Stimulated activated CD8-positive, alpha-beta memory T cell treated with anti-CD3 and anti-CD28 coated beads, Interleukin-4, amount 100 ng/mL, for 4 hours (primary cell): ENCODE measurements at regions not wholly inside any gene's neighbourhood (a gene's known extent, or its start where the extent isn't known, plus 50 kb on each side); places are given as distances from the start of the nearest gene placed in this dataset.

Experiments
- DNase-seq, 2 donors: peaks; one replicate each; pipeline ENCODE4 v3.0.0-alpha.2; 2020; ENCODE audit warnings: low read depth in 2 of 2, low spot score in 1 of 2

DNA sequence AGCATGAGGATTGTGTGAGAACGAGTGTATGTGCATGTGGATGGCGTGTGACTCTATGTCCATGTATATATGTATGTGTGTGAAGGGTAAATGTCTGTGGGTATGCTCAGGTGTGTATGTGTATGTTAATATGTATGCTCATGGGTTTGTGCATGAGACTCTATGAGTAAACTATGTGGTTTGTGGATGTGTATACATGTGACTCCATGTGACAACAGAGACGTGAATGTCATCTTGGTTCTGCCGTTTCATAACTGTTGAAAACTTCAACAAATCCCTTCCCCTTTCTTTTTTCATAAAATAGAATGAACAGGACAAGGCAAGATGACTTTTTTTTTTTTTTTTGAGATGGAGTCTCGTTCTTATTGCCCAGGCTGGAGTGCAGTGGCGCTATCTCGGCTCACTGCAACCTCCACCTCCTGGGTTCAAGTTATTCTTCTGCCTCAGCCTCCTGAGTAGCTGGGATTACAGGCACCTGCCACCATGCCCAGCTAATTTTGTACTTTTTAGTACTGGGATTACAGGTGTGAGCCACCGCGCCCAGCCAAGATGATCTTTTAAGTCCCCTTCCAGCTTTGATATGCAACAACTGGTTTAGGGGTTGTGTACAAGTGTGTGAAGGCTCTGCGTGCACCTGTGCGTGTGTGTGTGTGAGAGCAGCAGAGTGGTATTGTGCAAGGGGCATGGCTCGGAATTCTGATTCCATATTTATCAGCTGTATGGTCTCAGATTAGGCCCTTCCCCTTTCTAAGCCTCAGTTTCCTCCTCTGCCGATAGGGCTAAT lies 106.3 kb downstream of the EBNA1BP2 start:
- no peak for DNase-seq

DNA sequence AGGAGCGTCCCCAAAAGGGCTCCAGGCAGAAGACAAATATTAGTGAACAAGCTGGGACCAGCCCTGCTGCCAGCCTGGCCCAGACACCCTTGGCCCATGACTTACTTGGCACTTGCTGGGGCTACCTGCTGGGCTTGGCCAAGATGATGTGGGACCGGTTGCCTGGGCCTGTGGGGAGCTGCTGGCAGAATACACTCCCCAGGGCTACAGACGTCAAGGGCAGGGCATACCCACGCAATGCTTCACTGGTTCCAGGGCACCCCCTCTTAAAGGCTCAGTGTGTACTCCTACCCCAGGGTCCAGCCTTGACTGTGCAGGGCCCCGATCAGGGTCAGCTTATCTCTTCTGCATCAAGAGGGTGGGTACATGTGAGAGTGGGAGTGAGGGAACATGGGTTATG lies 106.5 kb upstream of the SLC2A1 start:
- no peak for DNase-seq

DNA sequence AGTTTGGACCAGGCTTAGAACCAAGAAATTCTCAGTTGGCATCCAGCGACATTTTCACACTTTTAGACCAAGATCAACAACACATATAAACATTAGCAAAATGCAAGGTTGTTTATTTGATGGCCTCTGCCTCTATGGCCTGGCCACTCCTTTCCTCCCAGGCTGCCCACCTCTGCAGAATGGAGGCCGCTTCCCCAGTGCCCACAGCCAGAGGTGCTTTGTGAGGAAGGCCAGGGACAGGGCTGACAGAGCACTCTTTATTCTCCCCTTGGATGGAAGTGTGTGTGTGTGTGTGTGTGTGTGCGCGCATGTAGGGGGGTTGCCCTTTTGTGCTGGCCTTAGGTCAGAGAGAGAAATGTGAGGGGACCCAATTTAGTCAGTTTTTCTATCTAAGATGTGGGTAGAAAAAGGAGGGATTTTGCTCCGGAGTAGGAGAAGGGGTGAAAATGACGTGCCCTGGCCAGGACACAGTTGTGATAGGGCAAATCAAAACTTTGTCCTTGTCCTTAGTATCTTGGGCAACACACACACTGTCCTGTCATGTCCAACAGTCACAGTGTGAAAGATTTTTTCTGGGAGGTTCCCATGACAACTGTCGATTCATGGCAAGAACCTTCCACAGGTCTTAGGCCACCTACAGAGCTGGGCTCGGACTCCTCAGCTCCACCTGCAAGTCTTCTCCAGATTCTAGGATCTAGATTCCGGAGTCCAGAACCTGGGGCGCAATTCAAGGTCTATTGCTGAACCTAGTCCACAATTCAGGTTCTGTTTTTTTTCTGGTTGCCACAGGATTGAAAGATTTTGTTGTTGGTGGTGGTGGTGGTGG lies 104.9 kb upstream of the SLC2A1 start:
- no peak for DNase-seq

DNA sequence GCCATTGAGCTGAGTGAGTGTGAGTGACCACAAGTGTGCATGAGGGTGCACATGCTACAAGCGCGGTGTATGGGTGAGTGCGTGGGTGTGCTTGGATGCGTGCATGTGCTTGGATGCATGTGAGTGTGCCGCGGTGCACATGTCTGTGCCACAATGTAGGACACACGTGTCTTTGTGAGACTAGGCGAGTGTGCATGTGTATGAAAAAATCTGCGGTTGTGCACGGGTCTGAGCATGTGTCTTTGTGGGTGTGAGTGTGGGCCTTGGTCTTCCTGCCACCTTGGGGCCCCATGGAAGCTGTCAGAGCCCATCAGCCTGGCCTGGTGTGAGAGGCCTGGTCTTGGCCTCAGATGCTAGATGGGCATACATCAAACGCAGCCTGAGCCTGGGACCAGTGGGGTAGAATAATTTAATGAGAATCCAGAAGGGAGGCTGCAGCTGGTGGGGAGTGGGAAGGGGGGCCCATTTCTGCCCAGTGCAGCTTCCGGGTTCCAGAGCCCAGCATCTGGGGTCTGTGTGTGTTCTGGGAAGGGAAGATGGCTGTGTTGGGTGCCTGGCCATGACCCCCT lies 103.9 kb upstream of the SLC2A1 start:
- no peak for DNase-seq

DNA sequence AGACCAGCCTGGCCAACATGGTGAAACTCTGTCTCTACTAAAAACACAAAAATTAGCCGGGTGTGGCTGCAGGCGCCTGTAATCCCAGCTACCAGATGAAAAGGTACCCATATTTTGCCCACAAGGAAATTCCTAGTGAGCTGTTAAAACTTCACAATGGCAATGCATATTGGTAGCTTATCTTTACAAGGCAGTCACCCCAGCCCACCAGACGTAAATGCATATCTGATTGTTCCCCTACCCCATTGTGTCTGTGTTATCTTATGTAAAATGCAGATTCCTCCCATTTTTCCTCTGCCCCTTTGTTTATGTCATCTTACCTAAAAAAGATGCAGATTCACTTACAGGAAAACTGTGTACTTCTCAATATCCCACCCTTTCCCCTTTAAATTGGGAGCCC lies 103.1 kb upstream of the SLC2A1 start:
- no peak for DNase-seq

DNA sequence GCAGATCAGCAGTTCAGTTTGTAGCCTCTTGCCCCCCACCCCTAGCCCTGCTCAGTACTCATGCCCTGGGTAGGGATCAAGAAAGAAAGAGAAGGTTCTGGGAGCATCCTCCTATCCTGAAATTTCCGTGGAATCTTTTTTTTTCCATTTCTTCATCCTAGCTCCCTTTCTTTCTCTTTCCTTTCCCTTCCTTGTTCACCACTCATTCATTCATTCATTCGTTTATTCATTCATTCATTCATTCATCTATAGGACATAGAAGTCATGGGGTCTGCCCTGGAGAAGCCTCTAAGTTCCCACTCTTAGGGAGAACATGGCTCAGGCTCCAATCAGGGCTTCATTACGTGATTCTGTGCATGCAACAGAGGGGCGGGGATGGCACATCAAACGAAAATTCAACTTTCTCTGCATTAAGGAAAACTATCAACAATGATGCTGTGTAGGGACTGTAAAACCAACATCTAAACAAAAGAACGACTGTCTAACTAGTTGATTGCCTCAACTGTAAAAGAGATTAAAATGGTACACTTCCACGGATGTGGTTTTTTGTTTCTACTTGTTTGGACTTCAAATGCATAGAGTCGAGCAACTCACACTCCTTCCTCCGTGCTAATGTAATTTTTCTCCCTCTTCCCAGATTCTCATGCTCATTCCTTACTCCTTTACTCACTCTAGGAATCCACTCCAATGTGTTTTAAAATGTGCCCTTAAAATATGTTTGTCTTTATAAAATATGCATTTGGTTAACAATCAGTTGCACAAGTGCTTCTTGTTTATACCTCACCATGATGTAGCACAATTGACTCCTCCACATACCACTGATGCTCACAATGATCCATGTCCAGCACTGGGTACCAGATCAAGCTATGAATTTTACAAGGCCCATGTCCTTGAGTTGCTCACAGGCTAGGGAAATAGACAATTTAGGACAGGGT lies 101.2 kb upstream of the SLC2A1 start:
- no peak for DNase-seq

DNA sequence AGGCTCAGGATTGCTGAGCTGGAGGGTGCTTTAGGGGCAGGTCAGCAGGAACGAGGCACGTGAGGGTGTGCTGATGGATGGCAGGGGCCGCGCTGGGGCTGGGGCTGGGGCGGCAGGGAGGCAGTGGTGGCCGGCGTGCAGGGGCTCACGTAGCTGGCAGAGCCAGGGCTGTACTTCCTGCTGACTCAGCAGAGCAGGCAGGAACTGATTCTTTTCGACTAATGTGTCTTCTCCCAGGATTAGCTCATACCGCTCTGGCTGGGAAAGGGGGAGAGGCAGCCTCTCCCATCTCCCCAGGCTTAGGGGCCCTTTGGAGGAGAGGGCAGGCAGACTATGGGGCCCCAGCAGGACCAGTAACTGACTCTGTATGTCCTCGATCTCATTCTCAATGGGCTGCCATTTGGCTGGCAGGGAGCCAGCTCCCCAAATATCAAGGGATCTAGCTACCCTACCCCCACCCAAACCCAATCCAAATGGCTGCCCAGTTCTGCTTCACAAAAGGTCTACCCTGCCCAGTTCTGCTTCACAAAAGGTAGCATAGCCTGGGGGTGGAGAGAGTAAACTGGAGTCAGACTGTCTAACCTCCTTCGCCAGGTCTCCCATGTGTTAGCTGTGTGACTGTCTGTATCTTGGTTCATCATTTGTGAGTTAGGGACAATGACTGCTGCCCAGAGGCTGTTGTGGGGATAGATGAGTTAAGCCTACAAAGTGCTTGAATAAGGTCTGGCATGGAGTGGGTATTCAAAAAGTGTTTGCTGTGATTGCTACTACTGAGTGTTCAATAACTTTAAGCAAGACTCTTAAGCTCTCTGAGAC lies 100.1 kb upstream of the SLC2A1 start:
- no peak for DNase-seq

DNA sequence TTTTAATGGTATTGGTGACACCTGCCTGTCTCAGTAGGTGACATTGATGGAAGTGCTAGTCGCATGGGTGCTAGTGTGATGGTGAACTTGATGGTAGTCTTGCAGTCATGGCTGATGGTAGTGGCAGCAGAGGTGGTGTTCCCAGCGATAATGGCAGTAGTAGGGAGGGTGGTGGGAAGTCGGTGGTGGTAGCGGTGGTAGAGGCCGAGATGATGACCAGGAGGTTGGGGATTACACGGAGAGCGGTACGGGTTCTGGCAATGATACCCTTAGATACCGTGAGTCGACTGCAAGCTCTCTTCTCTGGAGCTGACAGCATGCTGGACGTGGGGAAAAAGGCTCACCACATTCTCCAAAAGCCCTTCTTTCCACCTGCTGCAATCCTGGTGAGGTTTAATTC lies 99.4 kb upstream of the SLC2A1 start:
- no peak for DNase-seq

DNA sequence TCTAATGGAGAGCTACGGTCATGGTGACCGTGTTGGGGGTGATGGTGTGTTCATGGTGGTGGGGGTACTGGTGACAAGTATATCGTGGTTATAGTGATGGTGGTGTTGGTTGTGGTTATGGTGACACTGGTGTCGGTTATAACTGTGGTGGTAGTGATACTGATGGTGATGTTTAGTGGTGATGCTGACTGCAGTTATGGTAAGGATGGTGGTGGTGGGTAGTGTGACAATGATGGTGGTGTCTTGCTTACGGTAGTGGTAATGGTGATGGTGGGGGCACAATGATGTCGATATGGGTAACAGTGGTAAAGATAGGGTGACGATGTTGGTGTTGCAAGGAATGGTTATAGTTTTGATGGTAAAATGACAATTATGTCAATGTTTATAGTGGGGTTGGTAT lies 98.9 kb upstream of the SLC2A1 start:
- no peak for DNase-seq

DNA sequence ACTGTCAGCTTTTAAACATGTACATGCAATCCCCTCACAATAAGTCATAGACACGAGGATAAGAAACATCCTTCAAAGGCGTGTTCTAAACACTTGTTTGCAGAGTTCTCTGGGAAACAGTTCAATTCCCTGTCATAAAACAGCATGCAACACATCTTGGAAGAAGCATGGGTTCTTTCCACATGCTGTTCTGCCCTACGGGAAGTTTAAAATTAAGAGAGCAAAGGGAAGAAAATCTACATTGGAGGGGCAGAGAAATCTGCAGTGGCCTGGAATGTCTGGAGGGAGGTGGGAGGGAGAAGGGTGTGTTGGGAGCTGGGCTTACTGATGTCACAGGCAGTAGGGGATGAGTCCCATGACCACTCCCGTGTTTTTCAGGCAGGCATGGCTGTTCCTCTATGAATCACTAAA lies 98.3 kb upstream of the SLC2A1 start:
- no peak for DNase-seq

DNA sequence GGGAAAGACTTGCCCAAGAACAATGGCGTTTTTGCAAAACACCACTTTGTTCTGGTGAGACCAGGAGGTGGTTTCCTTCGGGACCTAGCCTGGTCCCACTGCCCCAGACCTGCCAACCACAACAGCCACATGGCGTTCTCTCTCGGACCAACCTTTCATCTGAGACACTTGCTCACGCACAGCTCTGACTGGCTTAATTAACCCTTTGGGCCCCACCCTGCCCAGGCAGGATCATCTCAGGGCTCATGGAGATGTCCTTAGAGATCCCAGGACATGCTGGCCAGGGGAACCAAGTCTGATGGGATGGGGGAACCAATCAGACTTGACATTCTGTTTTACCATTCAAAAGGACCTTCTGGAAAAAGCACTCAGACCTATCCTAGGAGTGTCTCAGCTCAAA lies 97.8 kb upstream of the SLC2A1 start:
- DNase-seq = no peak

DNA sequence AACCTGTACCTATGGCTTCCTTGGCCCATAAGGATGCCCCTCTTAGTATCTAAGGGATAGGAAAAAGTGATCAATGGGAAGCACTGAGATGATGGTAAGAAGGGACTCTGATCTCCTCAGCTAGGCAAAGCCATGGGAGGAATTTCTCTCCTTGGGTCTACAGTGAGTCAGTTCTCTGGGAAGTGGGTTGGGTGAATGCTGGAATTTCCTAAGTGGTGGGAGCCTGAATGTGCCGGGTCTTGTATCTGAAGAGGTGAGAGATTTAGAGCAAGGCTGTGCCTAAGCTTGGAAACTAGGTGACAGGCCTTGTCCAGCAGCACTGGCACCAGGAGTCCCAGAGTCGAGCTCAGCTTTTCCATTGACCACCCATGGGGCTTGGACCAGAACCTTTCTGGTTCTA lies 96.3 kb upstream of the SLC2A1 start:
- no peak for DNase-seq

DNA sequence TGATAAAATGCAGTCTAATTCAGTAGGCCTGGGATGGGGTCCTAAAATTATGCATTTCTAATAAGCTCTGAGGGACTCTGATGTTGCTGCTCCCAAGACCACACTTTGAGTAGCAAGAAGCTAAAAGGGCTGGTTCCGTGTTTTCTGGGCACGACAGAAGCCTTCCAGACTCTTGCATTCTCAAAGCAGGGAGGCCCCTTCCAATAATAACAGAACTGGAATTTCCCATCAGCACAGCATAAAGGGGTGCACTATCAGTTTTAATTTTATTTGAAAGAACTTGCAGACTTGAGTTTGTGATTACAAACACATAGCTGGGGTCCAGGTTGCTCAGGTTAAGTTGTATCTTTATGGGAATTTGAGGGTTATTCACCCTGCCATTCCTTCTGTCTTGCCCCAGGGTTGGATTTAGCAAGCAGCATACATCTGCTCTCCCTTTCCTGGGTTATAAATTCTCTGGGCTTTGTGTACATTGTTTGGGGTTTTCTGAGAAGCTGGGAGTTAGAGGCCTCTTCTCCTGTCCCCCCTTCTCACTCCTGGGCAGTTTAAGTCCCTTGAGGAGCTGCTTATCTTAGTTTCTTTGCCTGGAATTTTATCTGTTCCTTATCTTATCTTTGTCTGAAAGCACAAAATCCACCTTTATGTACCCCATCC lies 94.2 kb upstream of the SLC2A1 start:
- no peak for DNase-seq

DNA sequence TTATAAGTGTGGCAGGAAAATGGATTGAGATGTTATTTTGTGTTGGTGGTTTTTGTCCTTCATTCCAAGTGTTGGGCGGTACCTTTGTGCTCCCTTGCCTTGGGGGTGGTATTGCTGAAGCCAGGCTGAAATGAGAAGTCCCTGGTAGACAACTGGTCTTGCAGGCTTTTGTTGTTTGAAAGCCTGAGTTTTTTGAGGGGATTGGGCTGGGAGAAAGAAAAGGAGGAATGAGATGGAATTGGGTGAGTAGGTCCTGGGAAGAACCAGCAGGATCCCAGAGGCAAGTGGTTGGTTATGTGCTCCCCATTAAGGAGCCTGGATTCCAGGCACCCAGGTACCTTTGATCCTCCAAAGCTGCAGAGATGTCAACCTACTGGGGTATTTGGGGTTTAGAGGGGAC lies 93.7 kb upstream of the SLC2A1 start:
- no peak for DNase-seq

DNA sequence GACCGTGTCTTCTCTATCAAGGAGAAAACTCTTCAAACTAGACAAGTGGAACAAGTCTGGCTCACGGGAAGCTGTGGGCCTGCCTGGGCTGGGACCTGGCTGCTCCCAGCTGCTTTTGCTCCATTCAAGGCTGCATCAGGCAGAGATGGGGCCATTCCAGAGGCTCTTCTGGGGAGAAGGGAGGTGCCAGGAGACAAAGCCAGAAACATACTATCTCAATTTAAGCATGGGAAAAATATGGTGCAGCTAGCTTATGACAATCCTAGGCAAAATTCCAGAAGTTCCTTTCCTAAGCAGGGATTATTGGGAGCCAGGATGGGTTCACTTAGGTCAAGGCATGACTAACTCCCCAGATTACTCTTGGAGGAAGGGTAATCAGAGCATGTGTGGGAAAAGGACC lies 90.8 kb upstream of the SLC2A1 start:
- DNase-seq = no peak

DNA sequence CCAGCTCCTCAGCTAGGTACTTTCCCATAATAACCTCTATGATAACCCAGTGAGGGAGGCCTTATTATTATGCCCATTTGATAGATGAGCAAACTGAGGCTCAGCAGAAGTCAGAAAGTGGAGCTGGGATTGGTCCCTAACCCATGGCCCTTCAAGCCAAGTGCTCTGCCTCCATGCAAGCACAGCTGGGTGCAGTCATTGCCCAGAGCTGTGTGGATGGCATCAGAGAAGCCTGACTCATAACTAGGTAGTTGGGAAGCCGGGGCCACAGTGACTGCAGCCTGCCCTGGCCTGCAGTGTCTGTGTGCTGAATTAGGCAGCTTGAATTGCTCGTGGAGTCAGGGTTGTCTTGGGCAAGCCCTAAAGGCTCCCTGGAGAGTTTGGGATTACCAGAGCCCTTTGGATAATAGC lies 89.9 kb upstream of the SLC2A1 start:
- DNase-seq = no peak

DNA sequence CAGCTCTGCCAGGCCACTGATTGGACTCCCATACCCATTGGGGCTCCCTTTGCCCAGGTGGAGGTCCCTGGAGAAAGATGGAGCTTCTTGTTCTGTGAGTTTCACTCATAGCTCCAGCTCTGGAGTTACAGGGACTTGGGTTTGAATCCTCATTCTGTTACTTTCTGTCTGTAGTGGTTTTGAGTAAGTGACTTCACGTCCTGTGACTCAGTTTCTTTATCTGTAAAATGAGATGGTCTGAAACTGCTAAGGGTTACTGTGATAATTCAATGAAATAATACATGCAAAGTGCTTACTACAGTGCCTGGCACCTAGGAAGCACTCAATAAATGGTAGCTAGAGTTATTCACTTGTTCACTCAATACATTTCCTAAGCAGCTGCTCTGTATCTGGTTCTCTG lies 88.5 kb upstream of the SLC2A1 start:
- no peak for DNase-seq

DNA sequence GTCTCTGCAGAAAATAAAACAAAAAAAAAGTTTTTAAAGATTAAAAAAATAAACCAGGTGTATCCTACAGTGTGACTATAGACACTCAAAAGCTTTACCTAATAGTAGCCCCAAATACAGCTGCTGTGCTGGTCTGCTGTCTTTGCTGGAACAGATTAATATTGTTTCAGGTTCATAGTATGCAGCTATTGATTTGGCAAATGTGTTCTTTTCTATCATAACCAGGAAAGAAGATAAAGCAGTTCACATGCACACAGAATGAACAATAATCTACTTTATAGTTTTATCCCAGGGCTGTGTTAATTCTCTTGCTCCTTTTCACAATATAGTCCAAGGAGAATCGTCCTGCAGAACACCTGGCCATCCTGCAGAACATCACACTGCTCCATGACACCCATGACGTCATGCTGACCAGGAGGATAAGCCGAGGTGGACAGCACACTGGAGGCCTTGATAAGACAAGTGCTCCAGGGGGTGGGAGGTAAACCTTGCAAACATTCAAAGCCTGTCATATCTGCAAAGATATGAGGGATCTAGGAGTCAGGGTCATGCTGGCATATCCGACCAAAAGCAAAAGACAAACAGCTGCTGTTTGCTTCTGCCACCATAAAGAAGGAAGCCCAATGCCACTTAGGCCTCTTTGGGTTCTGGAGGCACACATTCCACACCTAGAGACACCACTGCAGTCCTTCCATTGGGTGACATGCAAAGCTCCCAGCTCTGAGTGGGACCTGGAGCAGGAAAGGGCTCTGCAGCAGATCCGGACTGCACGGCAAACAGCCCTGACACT lies 86.1 kb upstream of the SLC2A1 start:
- no peak for DNase-seq

DNA sequence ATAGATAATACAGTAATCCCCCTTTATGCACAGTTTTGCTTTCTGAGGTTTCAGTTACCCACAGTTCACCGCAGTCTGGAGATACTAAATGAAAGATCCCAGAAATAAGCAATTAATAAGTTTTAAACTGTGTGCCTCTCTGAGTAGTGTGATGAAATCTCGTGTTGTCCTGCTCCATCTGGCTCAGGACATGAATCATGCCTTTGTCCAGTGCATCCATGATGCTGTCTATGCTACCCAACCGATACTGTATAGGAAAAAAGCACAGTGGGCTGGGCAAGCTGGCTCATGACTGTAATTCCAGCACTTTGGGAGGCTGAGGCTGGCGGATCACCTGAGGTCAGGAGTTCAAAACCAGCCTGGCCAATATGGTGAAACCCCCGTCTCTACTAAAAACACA lies 85.0 kb upstream of the SLC2A1 start:
- DNase-seq = no peak
